Heart right ventricle (tissue), 16 donors: ENCODE measurements at regions not wholly inside any gene's neighbourhood (a gene's known extent, or its start where the extent isn't known, plus 50 kb on each side); places are given as distances from the start of the nearest gene placed in this dataset.

Source experiments
- ATAC-seq, 8 donors: fragments of 200-7000 bp; cut with Tn5 transposase; one replicate each; pipeline ENCODE4 v1.9.1; 2020; ENCODE audit warnings: mild to moderate bottlenecking in 8 of 8, moderate library complexity in 8 of 8, moderate number of reproducible peaks in 1 of 8
- DNase-seq, 2 donors: peaks; one replicate each; pipeline ENCODE4 v3.0.0-alpha.2; 2020
- H3K27ac ChIP-seq, 10 donors: fragments of 200-600 bp; sonication (generic) in 2 of 10; one replicate each; pipeline versions ENCODE4 v1.5.0 to v1.8.0; 2020 to 2022; ENCODE audit warnings: mild to moderate bottlenecking in 3 of 10
- H3K27me3 ChIP-seq, 7 donors: fragments of 200-600 bp; one replicate each; pipeline ENCODE4 v1.8.0; 2021 to 2022; ENCODE audit warnings: mild to moderate bottlenecking in 2 of 7
- H3K36me3 ChIP-seq, 9 donors: fragments of 200-600 bp; sonication (generic) in 1 of 9; one replicate each; pipeline versions ENCODE4 v1.5.0 to v1.8.0; 2020 to 2022; ENCODE audit warnings: mild to moderate bottlenecking in 2 of 9
- H3K4me1 ChIP-seq, 9 donors: fragments of 200-600 bp; sonication (generic) in 1 of 9; one replicate each; pipeline versions ENCODE4 v1.5.0 to v1.8.0; 2020 to 2022; ENCODE audit warnings: mild to moderate bottlenecking in 4 of 9
- H3K4me3 ChIP-seq, 10 donors: fragments of 200-600 bp; sonication (generic) in 2 of 10; one replicate each; pipeline versions ENCODE4 v1.5.0 to v1.8.0; 2020 to 2022; ENCODE audit warnings: mild to moderate bottlenecking in 7 of 10, moderate library complexity in 2 of 10
- H3K9me3 ChIP-seq, 11 donors: fragments of 200-600 bp in 10 of 11; sonication (generic) in 2 of 11; one replicate each; pipeline versions ENCODE4 v1.5.0 to v1.8.0; 2013 to 2022; ENCODE audit warnings: mild to moderate bottlenecking in 2 of 11, control low read depth in 1 of 11, moderate library complexity in 1 of 11
- WGBS, 2 donors: extraction: QIAGEN DNeasy Blood & Tissue Kit; methylation state at CpG; one replicate each; pipeline ENCODE4 v1.1.7; 2013; ENCODE audit warnings: inconsistent platforms in 1 of 2; 5-methylcytosine and 5-hydroxymethylcytosine counted together
- intact Hi-C, 10 donors: fragments of 100-400 bp; cut with DNase I; formaldehyde crosslinking; loops; one replicate each; pipeline versions ENCODE4 v1.11.1 to v1.14.2; 2022
- TF ChIP-seq, protein P1 (sequence below), 9 donors: fragments of 200-600 bp; sonication (generic) in 2 of 9; IDR thresholded peaks; one replicate each; pipeline versions ENCODE4 v1.5.0 to v1.8.0; 2021 to 2022; ENCODE audit warnings: antibody characterized with exemption in 9 of 9, mild to moderate bottlenecking in 5 of 9, moderate library complexity in 1 of 9
- donor health status: Arrhythmogenic right ventricular cardiomyopathy.
- donor health status: ischemic (EF 13 %, LVEDD 7.1; RV severe dilation, severe dysfunction).
- donor health status: healthy with polysubstance abuse.
- donor health status: DM: no; HTN: yes; CAD: no.
- donor health status: DM: no; HTN: no; CAD: no.
- donor health status: ischemic (EF 25% LVEDD 6.9; RV normal size, moderate dysfunction).
- donor health status: ischemic (EF 25% LVEDD 5.7; RV mildly dilated, moderate dysfunction).
- donor health status: healthy.
- donor health status: DM: yes; HTN: yes; CAD: no.
- donor health status: Ischemic cardiomyopathy.
- donor health status: ischemic (EF 35%, LVEDD 5.7; RV mildly dilated, moderate dysfunction).
- donor health status: nonischemic (EF 11% LVEDD 7.7; RV severe dilation, severe dysfunction).
- donor health status: DM: yes; HTN: yes; CAD: no.
- donor health status: PGD.
- donor health status: ischemic (EF 29% LVEDD 5.4; RV normal size, mild dysfunction).
- donor health status: nonischemic (EF 23%, LVEDD 6.1; RV moderate dilation, normal function).

DNA sequence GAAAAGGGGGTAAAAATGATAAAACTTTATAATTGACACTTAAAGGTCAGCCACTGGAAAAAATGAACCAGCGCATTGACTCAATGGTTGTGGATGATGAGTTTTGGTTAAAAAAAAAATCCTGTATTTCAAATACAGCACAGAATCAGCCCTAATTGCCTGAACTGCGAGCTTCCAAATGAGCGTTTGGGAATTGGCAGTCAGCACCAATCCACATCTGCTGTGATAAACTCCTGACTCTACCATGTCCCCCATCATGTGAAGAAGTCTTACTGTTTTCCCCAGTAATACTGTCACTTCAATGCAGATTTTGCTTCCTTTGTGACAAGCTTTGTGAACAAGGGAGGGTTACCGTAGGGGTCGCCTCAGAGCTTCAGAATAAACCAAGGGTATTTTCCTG, 235.4 kb downstream of the EBLN2 start:
- no peak overlapping the region for H3K4me3 ChIP-seq
- peaks cover 0 to 6% (median 0%) of the 10 kb centered on the region in 7 donors for H3K27me3 ChIP-seq
- ATAC-seq (no peak), DNase-seq (no peak)
- H3K4me1 ChIP-seq, result no peaks in the 10 kb centered on the region
- no peaks in the 10 kb centered on the region for H3K36me3 ChIP-seq
- TF ChIP-seq, protein P1, sequence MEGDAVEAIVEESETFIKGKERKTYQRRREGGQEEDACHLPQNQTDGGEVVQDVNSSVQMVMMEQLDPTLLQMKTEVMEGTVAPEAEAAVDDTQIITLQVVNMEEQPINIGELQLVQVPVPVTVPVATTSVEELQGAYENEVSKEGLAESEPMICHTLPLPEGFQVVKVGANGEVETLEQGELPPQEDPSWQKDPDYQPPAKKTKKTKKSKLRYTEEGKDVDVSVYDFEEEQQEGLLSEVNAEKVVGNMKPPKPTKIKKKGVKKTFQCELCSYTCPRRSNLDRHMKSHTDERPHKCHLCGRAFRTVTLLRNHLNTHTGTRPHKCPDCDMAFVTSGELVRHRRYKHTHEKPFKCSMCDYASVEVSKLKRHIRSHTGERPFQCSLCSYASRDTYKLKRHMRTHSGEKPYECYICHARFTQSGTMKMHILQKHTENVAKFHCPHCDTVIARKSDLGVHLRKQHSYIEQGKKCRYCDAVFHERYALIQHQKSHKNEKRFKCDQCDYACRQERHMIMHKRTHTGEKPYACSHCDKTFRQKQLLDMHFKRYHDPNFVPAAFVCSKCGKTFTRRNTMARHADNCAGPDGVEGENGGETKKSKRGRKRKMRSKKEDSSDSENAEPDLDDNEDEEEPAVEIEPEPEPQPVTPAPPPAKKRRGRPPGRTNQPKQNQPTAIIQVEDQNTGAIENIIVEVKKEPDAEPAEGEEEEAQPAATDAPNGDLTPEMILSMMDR (IDR thresholded peaks at IDR 0.05), result no peak
- intact Hi-C loops, result no loop called here
- no peak overlapping the region for H3K27ac ChIP-seq
- H3K9me3 ChIP-seq, result no peaks in the 10 kb centered on the region
- 77 to 85% methylated on average over 5 of the region's 5 CpGs for WGBS, 2 donors

DNA sequence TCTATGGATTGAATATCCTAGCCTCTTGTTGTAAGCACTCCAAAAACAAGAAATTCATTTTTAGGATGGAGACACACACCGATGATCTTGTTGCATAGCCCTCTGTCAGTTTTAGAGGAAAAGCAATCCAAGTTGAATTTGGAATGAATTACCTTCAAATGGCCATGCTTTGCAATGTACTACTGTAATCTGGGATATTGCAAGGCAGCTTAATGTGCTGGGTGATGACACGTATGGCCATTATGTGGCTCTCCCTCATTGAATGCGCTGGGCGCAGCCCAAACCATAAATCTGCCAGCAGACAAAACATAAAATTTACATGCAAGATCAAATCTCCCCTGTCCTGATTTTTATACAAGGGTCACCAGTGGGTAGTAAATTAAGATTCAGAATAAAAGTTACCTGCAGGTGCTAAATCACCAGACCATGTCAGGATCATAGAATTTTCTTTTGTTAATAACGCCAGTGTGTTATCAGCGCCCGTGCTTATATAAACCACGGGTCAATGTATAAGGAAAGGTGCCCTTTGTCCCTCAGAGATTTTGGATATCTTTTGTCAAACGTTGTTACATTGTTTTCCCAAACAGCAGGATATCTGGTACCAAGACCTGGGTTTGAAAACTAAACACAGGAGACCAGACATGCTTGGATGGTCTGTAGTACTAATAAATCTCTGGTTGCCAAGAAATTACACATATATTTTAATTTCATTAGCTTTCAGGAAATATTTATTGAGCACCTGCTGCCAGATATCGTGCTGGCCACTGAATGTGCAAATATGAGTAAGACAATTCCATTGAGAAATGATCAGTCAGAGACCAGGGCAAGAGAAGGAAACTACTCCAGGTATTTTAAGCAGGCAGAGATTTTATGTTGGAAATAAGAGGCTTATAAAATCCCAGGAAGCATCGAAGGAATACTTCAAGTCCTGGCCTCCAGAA, 237.1 kb downstream of the EBLN2 start:
- intact Hi-C loops, result no loop called here
- no peaks in the 10 kb centered on the region for H3K4me1 ChIP-seq
- ATAC-seq, result no peak
- no peaks in the 10 kb centered on the region for H3K9me3 ChIP-seq
- H3K27me3 ChIP-seq, result peaks cover 0 to 13% (median 0%) of the 10 kb centered on the region in 7 donors
- no peaks in the 10 kb centered on the region for H3K36me3 ChIP-seq
- H3K27ac ChIP-seq, result no peak overlapping the region
- H3K4me3 ChIP-seq, result no peak overlapping the region
- no peak for DNase-seq
- 69 to 70% methylated on average over 11 of the region's 11 CpGs for WGBS, 2 donors
- TF ChIP-seq, protein P1 (IDR thresholded peaks at IDR 0.05), result no peak

DNA sequence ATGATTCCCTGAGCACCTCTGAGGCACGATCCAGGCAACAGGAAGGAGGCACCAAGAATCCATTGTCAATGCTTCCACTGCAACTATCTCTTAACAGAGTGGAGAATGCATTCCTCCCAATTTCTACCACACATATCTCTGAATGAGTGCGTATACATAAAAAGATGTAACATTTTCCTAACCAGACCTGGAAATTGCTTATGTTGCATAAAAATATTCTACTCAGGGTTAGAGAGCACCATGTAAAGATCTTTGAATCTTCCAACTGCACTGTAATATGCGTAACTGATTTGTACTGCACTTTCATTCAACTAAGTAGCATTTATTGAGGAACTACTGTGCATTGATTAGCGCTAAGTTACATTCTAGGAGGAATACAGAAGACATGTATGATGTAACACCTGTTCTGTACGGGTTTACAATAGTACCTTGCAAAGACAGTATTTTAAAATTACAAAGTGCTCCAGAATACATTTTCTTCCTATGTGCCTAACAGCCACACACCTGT, 237.8 kb downstream of the EBLN2 start:
- H3K27me3 ChIP-seq, result peaks cover 0 to 13% (median 0%) of the 10 kb centered on the region in 7 donors
- no peaks in the 10 kb centered on the region for H3K4me1 ChIP-seq
- H3K36me3 ChIP-seq, result no peaks in the 10 kb centered on the region
- intact Hi-C loops, result no loop called here
- no peak for DNase-seq
- 80 to 81% methylated on average over 5 of the region's 5 CpGs for WGBS, 2 donors
- TF ChIP-seq, protein P1 (IDR thresholded peaks at IDR 0.05), result no peak
- H3K4me3 ChIP-seq, result no peak overlapping the region
- no peak for ATAC-seq
- H3K9me3 ChIP-seq, result no peaks in the 10 kb centered on the region
- H3K27ac ChIP-seq, result no peak overlapping the region

DNA sequence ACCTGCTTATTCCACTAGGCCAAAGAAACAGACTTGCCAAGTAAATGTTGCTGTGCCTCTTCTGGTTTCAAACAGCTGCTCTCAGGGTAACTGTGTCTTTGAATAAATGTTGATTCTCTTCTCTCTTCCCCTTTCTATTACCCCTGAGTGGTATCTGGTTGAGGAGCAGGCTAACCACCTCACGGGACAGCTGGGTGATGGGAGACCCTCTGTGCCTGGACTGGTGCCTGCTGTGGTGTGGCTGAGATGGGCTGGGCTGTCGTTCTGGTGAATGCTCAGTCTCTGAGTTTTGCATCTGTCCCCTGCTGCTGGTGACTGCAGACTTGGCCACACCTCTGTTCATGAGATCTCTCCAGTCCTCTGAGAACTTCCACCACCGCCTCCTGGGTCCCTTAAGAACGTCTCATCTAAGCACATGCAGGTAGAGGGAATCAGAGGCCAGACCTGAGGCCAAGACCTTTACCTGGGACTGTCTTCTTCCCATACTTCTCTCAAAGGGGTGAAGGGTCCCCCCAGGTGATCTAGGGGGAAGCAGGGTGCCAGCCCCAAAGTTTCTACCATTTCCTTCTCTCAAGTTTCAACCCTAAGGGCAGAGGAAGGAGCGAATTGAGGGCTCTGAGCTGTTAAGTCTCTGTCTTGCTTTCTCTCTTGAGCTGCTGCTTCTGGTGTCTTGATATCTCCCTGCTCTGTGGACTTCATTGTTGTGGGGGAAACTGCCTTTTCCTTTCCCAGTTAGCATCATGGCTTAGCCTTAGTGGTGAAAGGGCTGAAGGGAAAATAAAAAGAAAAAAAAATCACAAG, 252.9 kb downstream of the EBLN2 start:
- H3K36me3 ChIP-seq, result no peaks in the 10 kb centered on the region
- DNase-seq, result no peak
- TF ChIP-seq, protein P1 (IDR thresholded peaks at IDR 0.05), result no peak
- no peak for ATAC-seq
- WGBS, 2 donors, result 69 to 79% methylated on average over 5 of the region's 5 CpGs
- H3K27me3 ChIP-seq, result peaks cover 0 to 5% (median 0%) of the 10 kb centered on the region in 7 donors
- no peak overlapping the region for H3K27ac ChIP-seq
- no peaks in the 10 kb centered on the region for H3K4me1 ChIP-seq
- intact Hi-C loops, result no loop called here
- H3K9me3 ChIP-seq, result peaks cover 0 to 3% (median 0%) of the 10 kb centered on the region in 11 donors
- no peak overlapping the region for H3K4me3 ChIP-seq
